DND-41 (cell line): ENCODE measurements at regions not wholly inside any gene's neighbourhood (a gene's known extent, or its start where the extent isn't known, plus 50 kb on each side); places are given as distances from the start of the nearest gene placed in this dataset.

Source experiments
- EZH2 ChIP-seq: IDR thresholded peaks from 3 replicates; pipeline ENCODE4 v1.6.1; 2012; ENCODE audit warnings: borderline replicate concordance, low read depth, mild to moderate bottlenecking, moderate library complexity, low read length, inconsistent platforms; ENCODE audit not compliant: severe bottlenecking
- TF ChIP-seq, protein P1 (sequence below): IDR thresholded peaks from 2 replicates; pipeline ENCODE4 v1.5.1; 2012; ENCODE audit warnings: borderline replicate concordance, low read length, moderate library complexity, mild to moderate bottlenecking; ENCODE audit not compliant: poor library complexity, severe bottlenecking; ENCODE audit errors: extremely low read depth

DNA sequence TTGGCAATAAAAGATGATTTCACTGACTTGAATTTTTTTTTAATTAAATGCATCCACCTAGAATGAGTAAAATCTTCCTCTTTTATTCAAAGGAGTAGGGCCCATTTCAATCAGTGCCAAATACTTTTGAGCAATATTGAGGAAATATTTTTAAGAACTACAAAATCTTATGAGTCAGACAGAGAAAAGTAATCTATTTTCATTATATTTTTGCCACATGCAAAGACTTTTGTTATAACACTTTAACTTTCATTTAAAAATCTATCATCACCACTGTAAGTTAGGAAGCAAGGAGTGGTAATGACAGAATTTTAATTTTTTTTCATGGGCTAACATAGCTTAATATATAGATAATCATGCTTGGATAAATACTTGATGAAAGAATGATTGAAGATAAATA is 345.2 kb upstream of the KITLG start:
- TF ChIP-seq, protein P1, sequence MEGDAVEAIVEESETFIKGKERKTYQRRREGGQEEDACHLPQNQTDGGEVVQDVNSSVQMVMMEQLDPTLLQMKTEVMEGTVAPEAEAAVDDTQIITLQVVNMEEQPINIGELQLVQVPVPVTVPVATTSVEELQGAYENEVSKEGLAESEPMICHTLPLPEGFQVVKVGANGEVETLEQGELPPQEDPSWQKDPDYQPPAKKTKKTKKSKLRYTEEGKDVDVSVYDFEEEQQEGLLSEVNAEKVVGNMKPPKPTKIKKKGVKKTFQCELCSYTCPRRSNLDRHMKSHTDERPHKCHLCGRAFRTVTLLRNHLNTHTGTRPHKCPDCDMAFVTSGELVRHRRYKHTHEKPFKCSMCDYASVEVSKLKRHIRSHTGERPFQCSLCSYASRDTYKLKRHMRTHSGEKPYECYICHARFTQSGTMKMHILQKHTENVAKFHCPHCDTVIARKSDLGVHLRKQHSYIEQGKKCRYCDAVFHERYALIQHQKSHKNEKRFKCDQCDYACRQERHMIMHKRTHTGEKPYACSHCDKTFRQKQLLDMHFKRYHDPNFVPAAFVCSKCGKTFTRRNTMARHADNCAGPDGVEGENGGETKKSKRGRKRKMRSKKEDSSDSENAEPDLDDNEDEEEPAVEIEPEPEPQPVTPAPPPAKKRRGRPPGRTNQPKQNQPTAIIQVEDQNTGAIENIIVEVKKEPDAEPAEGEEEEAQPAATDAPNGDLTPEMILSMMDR, result no peak
- TF ChIP-seq EZH2, result no peak
